Smooth muscle cell (in vitro differentiated cells): ENCODE measurements at regions not wholly inside any gene's neighbourhood (a gene's known extent, or its start where the extent isn't known, plus 50 kb on each side); places are given as distances from the start of the nearest gene placed in this dataset.

Experiments used
- DNase-seq: peaks from one replicate; lab custom pipeline; 2025; ENCODE audit not compliant: unreplicated experiment; lab: John Stamatoyannopoulos, UW
- H2AFZ ChIP-seq: fragments of 200-600 bp; sonication (generic); 2 replicates; pipeline ENCODE4 v1.6.0; 2016; ENCODE audit warnings: antibody characterized with exemption, low read depth, mild to moderate bottlenecking
- H3F3A ChIP-seq: fragments of 200-600 bp; sonication (generic); 2 replicates; pipeline ENCODE4 v1.6.0; 2017; ENCODE audit warnings: antibody characterized with exemption, low read depth
- H3K27ac ChIP-seq: fragments of 200-600 bp; sonication (generic); 2 replicates; pipeline ENCODE4 v1.5.1; 2016; ENCODE audit warnings: low read depth, mild to moderate bottlenecking
- H3K27me3 ChIP-seq: fragments of 200-600 bp; sonication (generic); 2 replicates; pipeline ENCODE4 v1.6.1; 2016; ENCODE audit warnings: low read depth, mild to moderate bottlenecking
- H3K36me3 ChIP-seq: fragments of 200-600 bp; sonication (generic); 2 replicates; pipeline ENCODE4 v1.5.1; 2016; ENCODE audit warnings: low read depth
- H3K4me1 ChIP-seq: fragments of 200-600 bp; sonication (generic); 2 replicates; pipeline ENCODE4 v1.5.1; 2016; ENCODE audit warnings: low read depth
- H3K4me2 ChIP-seq: fragments of 200-600 bp; sonication (generic); 2 replicates; pipeline ENCODE4 v1.6.0; 2016; ENCODE audit warnings: mild to moderate bottlenecking
- H3K4me3 ChIP-seq: fragments of 200-600 bp; sonication (generic); 2 replicates; pipeline ENCODE4 v1.5.1; 2016; ENCODE audit warnings: mild to moderate bottlenecking
- H3K79me2 ChIP-seq: fragments of 200-600 bp; sonication (generic); 2 replicates; pipeline ENCODE4 v1.6.0; 2016; ENCODE audit warnings: low read depth, mild to moderate bottlenecking
- H3K9ac ChIP-seq: fragments of 200-600 bp; sonication (generic); 2 replicates; pipeline ENCODE4 v1.6.0; 2016; ENCODE audit warnings: low read depth
- H3K9me3 ChIP-seq: fragments of 200-600 bp; sonication (generic); replicated peaks from 2 replicates; pipeline ENCODE4 v1.5.1; 2016; ENCODE audit warnings: low read depth
- H4K20me1 ChIP-seq: fragments of 200-600 bp; sonication (generic); 2 replicates; pipeline ENCODE4 v1.6.0; 2016; ENCODE audit warnings: low read depth
- WGBS: methylation state at CpG from one replicate; pipeline ENCODE4 v1.1.7; 2016; ENCODE audit warnings: low lambda C conversion rate; 5-methylcytosine and 5-hydroxymethylcytosine counted together
- TF ChIP-seq, protein P1 (sequence below): fragments of 200-600 bp; sonication (generic); IDR thresholded peaks from 2 replicates; pipeline ENCODE4 v1.5.1; 2017; ENCODE audit warnings: borderline replicate concordance, mild to moderate bottlenecking, antibody characterized with exemption; ENCODE audit not compliant: insufficient read depth, poor library complexity, severe bottlenecking

DNA sequence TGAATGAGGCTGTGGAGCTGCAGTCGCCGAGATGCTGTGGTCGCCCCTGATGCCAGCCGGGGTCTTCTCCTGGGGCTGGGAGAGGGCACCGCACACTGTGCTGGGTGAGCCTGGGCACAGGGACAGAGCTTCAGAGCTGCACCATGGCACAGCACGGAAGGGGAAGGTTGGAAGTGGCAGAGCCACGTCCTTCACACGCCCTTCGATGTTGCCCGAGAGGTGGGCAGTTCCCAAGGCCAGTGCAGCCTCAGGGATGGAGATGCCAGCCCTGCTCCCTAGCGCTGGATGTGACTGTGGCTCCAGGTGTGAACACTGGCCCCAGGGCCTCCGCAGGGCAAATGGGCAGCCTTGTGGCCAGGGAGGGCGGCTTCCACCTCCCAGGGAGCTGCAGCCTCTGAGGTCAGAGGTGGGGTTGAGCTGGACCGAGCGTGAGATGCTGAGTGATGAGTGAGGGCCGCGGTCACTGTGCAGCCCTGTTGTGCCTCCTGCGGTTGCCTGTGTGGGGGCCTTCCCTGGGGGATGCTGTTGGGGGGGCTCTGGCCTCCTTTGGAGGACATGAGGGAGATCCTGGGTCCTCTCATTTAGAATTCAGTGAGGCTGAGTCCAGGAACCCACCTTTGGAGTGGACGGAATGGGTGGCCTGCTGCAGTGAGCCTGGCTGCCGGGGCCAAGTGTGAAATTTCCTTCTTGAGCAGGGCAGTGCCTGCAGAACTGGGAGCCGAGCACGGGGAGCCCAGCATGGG is 1090.0 kb downstream of the BRD1 start:
- DNase-seq, result no peak
- Histone ChIP-seq H3K4me3 (no peak overlapping the region), H4K20me1 (no peaks in the 10 kb centered on the region), H2AFZ (no peak overlapping the region), H3K79me2 (no peaks in the 10 kb centered on the region), H3K27ac (no peak overlapping the region), H3K9me3 (no peaks in the 10 kb centered on the region), H3K27me3 (no peaks in the 10 kb centered on the region), H3K4me1 (no peaks in the 10 kb centered on the region), H3K9ac (no peak overlapping the region), H3K4me2 (no peak overlapping the region), H3F3A (no peaks in the 10 kb centered on the region), H3K36me3 (no peaks in the 10 kb centered on the region)
- WGBS, result 88% methylated on average over 22 of the region's 22 CpGs
- TF ChIP-seq, protein P1, sequence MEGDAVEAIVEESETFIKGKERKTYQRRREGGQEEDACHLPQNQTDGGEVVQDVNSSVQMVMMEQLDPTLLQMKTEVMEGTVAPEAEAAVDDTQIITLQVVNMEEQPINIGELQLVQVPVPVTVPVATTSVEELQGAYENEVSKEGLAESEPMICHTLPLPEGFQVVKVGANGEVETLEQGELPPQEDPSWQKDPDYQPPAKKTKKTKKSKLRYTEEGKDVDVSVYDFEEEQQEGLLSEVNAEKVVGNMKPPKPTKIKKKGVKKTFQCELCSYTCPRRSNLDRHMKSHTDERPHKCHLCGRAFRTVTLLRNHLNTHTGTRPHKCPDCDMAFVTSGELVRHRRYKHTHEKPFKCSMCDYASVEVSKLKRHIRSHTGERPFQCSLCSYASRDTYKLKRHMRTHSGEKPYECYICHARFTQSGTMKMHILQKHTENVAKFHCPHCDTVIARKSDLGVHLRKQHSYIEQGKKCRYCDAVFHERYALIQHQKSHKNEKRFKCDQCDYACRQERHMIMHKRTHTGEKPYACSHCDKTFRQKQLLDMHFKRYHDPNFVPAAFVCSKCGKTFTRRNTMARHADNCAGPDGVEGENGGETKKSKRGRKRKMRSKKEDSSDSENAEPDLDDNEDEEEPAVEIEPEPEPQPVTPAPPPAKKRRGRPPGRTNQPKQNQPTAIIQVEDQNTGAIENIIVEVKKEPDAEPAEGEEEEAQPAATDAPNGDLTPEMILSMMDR, result no peak

DNA sequence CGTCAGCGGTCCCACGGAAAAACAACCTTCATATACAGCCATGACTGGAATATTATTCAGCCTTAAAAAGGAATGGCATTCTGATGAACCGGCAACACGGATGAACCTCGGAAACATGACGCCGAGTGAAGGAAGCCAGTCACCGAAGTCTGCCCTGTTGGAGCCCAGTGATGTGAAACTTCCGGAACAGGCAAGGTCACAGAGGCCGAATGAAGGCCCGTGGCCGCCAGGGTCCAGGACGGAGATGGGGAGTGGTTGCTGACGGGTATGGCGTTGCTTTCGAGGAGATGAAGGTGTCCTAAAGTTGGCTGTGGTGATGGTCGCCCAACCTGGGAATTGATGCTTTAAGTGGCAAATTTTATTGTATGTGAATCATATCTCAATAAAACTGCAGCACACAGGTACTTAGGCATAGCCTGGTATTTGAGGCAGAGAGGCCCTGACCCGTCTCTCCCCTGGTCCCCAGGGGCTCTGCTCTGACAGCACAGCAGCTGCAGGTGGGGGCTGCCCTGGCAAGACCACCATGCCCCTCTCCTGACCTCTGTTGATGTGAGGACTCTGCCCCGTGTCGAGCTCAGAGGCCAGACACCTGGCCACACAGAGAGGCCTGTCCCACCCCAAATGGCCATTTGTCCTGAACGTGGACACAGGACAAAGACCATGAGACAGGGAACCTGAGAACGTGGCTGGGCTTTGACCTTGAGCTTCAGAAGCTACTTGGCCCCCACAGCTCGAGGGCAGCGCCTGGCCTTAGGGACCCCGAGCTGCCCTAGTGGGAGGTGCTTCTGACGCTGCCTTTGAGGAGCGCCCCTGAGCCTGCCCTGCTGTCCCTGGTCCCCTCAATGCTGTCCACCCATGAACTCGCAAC is 1090.8 kb downstream of the BRD1 start:
- Histone ChIP-seq H3K27ac (no peak overlapping the region), H3K9me3 (no peaks in the 10 kb centered on the region), H3K4me1 (no peaks in the 10 kb centered on the region), H3K79me2 (no peaks in the 10 kb centered on the region), H3K4me3 (no peak overlapping the region), H3K9ac (no peak overlapping the region), H3F3A (no peaks in the 10 kb centered on the region), H3K4me2 (no peak overlapping the region), H2AFZ (no peak overlapping the region), H3K27me3 (no peaks in the 10 kb centered on the region), H4K20me1 (no peaks in the 10 kb centered on the region), H3K36me3 (no peaks in the 10 kb centered on the region)
- TF ChIP-seq, protein P1, result no peak
- WGBS, result 88% methylated on average over 29 of the region's 29 CpGs
- DNase-seq, result no peak

DNA sequence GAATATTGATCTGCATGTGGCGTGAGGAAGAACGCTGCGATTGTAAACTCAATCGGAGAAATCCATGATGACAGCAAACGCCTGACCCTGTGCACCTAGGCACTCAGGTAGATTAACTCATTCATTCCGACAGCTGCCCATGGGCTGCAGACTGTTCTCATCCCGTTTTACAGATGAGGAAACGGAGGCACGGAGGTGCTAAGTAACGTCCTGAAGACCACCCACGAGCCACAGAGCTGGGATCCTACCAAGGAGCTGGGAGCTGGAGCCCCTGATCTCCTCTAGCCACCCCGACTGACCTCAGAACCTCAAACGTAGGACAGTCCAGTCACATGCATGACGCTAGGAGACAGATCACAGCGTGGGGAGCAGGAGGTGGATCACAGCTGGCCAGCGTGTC is 1092.7 kb downstream of the BRD1 start:
- Histone ChIP-seq H3K4me3 (no peak overlapping the region), H3K79me2 (no peaks in the 10 kb centered on the region), H3K27ac (no peak overlapping the region), H3K9ac (no peak overlapping the region), H3K4me2 (no peak overlapping the region), H3K4me1 (no peaks in the 10 kb centered on the region), H3K9me3 (no peaks in the 10 kb centered on the region), H3K36me3 (no peaks in the 10 kb centered on the region), H3F3A (no peaks in the 10 kb centered on the region), H2AFZ (no peak overlapping the region), H3K27me3 (no peaks in the 10 kb centered on the region), H4K20me1 (no peaks in the 10 kb centered on the region)
- TF ChIP-seq, protein P1, result no peak
- 95% methylated on average over 16 of the region's 16 CpGs for WGBS
- DNase-seq, result no peak
